ENCODE measurements at regions not wholly inside any gene's neighbourhood (a gene's known extent, or its start where the extent isn't known, plus 50 kb on each side); places are given as distances from the start of the nearest gene placed in this dataset.

DNA sequence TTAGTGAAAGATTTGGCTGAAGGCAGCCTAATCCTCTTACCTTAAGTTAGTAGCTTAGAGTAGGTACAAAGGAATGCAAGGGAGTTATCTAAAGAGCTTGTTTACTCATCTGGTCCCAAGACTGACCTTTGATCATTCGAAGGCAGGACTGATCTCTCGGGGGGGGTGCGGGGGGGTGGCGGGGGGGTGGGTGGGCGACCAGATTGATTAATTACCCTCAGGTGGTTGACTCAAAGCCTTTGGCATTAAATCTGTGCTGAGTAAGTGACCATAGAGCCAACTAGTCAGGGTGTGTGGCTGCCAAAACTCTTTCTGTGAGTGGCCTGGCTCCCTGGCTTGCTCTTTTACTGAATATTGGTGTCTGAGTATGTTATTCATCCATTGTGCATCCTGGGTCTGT, 731.9 kb upstream of the FBXO33 start:
- Mint-ChIP-seq H3K27me3 (peaks cover 3% of the 10 kb centered on the region), H3K4me3 (no peak overlapping the region), H3K9me3 (peaks cover 9% of the 10 kb centered on the region), H3K27ac (no peak overlapping the region), H3K36me3 (no peaks in the 10 kb centered on the region), H3K4me1 (ENCODE audit: unreplicated experiment) (peaks cover 4% of the 10 kb centered on the region)
- TF ChIP-seq, protein P1, sequence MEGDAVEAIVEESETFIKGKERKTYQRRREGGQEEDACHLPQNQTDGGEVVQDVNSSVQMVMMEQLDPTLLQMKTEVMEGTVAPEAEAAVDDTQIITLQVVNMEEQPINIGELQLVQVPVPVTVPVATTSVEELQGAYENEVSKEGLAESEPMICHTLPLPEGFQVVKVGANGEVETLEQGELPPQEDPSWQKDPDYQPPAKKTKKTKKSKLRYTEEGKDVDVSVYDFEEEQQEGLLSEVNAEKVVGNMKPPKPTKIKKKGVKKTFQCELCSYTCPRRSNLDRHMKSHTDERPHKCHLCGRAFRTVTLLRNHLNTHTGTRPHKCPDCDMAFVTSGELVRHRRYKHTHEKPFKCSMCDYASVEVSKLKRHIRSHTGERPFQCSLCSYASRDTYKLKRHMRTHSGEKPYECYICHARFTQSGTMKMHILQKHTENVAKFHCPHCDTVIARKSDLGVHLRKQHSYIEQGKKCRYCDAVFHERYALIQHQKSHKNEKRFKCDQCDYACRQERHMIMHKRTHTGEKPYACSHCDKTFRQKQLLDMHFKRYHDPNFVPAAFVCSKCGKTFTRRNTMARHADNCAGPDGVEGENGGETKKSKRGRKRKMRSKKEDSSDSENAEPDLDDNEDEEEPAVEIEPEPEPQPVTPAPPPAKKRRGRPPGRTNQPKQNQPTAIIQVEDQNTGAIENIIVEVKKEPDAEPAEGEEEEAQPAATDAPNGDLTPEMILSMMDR (conservative IDR thresholded peaks at IDR 0.05), result no peak
- DNase-seq (ENCODE audit: extremely low spot score, unreplicated experiment), result no peak

DNA sequence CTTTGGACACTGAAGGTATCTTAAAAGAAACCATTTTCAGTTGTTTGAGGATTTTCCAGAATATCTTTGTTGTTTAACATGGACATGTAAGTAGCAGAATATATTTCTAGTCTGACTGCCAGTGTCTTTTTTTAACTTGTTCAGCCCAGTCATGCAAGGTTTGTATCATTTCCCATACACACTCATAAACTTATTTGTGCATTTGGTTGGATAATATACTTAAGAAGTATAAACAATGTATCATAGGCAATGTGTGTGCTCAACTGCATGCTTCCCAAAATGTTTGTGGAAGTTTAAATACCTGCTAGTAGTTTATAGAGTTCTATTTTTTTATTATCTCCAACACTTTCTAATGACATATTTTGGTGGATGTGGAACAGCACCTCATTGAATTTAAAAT, 707.4 kb upstream of the FBXO33 start:
- no peak overlapping the region for H3K27ac Mint-ChIP-seq
- no peaks in the 10 kb centered on the region for H3K36me3 Mint-ChIP-seq
- H3K9me3 Mint-ChIP-seq, result peaks cover 5% of the 10 kb centered on the region
- DNase-seq (ENCODE audit: extremely low spot score, unreplicated experiment), result no peak
- H3K4me3 Mint-ChIP-seq, result no peak overlapping the region
- no peaks in the 10 kb centered on the region for H3K4me1 Mint-ChIP-seq (ENCODE audit: unreplicated experiment)
- no peaks in the 10 kb centered on the region for H3K27me3 Mint-ChIP-seq
- TF ChIP-seq, protein P1 (conservative IDR thresholded peaks at IDR 0.05), result no peak

DNA sequence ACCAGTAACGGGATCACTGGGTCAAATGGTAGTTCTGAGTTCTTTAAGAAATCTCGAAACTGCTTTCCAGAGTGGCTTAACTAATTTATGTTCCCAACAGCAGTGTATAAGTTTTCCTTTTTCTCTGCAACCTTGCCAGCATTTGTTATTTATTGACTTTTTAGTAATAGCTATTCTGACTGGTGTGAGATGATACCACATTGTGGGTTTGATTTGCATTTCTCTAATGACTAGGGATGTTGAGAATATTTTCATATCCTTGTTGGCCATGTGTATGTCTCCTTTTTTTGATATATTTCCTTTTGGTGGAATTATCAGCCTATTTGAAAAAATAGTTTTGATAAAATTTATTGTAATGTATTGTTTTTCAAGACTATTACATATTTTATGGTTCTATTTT, 701.2 kb upstream of the FBXO33 start:
- TF ChIP-seq, protein P1 (conservative IDR thresholded peaks at IDR 0.05), result no peak

DNA sequence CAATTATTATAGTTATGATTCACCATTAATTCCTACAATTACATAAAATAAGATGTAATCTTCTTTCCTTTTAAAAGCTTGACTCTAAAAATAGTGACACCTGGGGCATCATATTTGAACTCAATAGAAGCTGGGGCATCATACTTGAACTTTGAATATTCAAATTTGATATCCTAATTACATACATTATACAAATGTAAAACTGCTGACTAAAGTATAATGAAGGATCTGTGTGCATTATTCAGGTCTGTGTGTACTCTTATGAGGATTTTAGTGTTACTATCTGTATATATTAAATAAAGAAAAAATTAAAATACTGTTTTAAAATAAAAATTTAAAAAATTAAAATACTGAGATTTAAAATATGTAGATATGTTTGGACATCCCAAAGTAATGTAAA, 696.9 kb upstream of the FBXO33 start:
- H3K4me3 Mint-ChIP-seq, result no peak overlapping the region
- H3K9me3 Mint-ChIP-seq, result no peaks in the 10 kb centered on the region
- DNase-seq (ENCODE audit: extremely low spot score, unreplicated experiment), result no peak
- TF ChIP-seq, protein P1 (conservative IDR thresholded peaks at IDR 0.05), result no peak
- no peaks in the 10 kb centered on the region for H3K36me3 Mint-ChIP-seq
- H3K27me3 Mint-ChIP-seq, result no peaks in the 10 kb centered on the region
- no peak overlapping the region for H3K27ac Mint-ChIP-seq
- no peaks in the 10 kb centered on the region for H3K4me1 Mint-ChIP-seq (ENCODE audit: unreplicated experiment)

More for the DNA sequence above, 701.2 kb upstream of the FBXO33 start:
- Mint-ChIP-seq H3K4me3 (no peak overlapping the region), H3K36me3 (no peaks in the 10 kb centered on the region), H3K9me3 (peaks cover 5% of the 10 kb centered on the region), H3K27ac (no peak overlapping the region), H3K27me3 (no peaks in the 10 kb centered on the region), H3K4me1 (ENCODE audit: unreplicated experiment) (no peaks in the 10 kb centered on the region)
- no peak for DNase-seq (ENCODE audit: extremely low spot score, unreplicated experiment)

DNA sequence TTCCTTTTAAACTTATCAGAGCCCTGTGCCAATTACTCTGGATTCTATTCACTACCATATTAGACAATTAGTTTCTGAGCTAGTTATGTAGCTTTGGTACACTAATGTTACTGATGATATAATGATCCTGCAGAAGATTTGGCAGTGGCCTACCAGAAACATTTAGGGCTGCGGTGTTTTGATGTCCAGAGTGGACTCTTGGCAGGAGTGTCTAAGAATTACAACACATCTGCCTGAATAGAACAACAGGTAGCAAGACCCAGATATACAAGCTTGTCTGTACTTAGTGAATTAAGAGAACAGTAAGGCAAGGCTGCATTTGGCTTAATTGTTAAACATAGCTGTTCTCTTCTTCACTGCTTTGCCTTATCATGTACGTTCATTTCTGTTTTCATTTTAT, 691.6 kb upstream of the FBXO33 start:
- no peak overlapping the region for H3K27ac Mint-ChIP-seq
- no peak overlapping the region for H3K4me3 Mint-ChIP-seq
- no peaks in the 10 kb centered on the region for H3K9me3 Mint-ChIP-seq
- DNase-seq (ENCODE audit: extremely low spot score, unreplicated experiment), result no peak
- H3K4me1 Mint-ChIP-seq (ENCODE audit: unreplicated experiment), result no peaks in the 10 kb centered on the region
- H3K36me3 Mint-ChIP-seq, result no peaks in the 10 kb centered on the region
- TF ChIP-seq, protein P1 (conservative IDR thresholded peaks at IDR 0.05), result no peak
- no peaks in the 10 kb centered on the region for H3K27me3 Mint-ChIP-seq

Data from type B pancreatic cell (in vitro differentiated cells).